H1 (cell line): ENCODE measurements at regions not wholly inside any gene's neighbourhood (a gene's known extent, or its start where the extent isn't known, plus 50 kb on each side); places are given as distances from the start of the nearest gene placed in this dataset.

ENCODE experiments used
- CEBPB ChIP-seq: IDR thresholded peaks from 2 replicates; pipeline ENCODE4 v1.6.1; 2012; ENCODE audit warnings: low read depth, low read length
- CHD2 ChIP-seq: IDR thresholded peaks from 2 replicates; pipeline ENCODE4 v1.6.1; 2012; ENCODE audit warnings: low read length, improper control_type of control experiment
- CREB1 ChIP-seq: IDR thresholded peaks from 2 replicates; pipeline ENCODE4 v1.6.1; 2012; ENCODE audit warnings: inconsistent platforms
- JUN ChIP-seq: IDR thresholded peaks from 2 replicates; pipeline ENCODE4 v1.6.1; 2011; ENCODE audit warnings: low read depth, mild to moderate bottlenecking, improper control_type of control experiment, low read length
- NANOG ChIP-seq: IDR thresholded peaks from 2 replicates; pipeline ENCODE4 v1.6.1; 2011; ENCODE audit warnings: low read length, low read depth, mild to moderate bottlenecking, inconsistent platforms; ENCODE audit not compliant: insufficient read depth, poor library complexity, severe bottlenecking
- PHF8 ChIP-seq: fragments of 200-600 bp; sonication (generic); conservative IDR thresholded peaks from 2 replicates; pipeline ENCODE4 v1.7.1; 2012; ENCODE audit warnings: low read depth, mild to moderate bottlenecking, inconsistent platforms, low read length, moderate library complexity
- POLR2A ChIP-seq, 2 experiments: IDR thresholded peaks; 1 replicate in 1 of 2; 2 replicates in 1 of 2; pipeline ENCODE4 v1.6.1; 2011; ENCODE audit warnings: low read depth in 2 of 2, low read length in 2 of 2, mild to moderate bottlenecking in 2 of 2; ENCODE audit errors: control extremely low read depth in 1 of 2

DNA sequence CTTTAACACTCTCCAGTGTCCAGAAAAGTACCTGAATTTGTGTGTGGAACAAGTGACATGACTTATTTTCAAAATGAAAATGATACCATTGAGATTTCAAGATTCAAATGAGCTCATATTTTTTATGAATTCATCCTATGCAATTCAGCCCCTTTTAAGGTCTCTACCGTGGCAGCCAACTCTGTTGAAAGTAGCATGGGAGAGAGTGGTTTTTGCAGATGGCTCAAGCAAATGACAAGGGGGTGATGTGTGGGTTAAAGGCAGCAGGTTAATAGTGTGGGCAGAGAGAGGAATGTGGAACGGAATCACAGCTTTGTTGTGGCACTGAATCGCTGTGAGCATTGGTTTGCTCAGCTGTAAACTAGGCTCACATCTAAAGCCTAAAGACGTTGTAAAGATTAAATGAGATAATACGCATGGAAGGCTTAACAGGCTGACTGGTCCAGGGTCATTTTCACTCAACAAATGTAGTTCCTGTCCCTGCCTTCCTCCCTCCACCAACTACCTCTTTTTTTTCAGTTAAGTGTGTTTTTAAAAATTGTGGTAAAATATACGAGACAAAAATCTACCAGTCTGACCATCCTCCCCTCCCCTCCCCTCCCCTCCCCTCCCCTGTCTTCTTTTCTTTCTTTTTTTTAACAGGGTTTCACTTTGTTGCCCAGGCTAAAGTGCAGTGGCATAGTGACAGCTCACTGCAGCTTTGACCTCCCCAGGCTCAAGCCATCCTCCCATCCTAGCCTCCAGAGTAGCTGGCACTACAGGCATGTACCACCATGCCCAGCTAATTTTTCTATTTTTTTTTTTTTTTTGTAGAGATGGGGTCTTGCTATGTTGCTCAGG, 114.7 kb upstream of the ZNF217 start (continued):
- TF ChIP-seq PHF8 (no peak), CEBPB (no peak), CHD2 (no peak), CREB1 (no peak), NANOG (no peak), POLR2A (IDR thresholded peaks at IDR 0.05; ENCODE audit: control extremely low read depth in 1 of 2, low read depth in 2 of 2, low read length in 2 of 2) (no peak), JUN (no peak)
